BE2C (cell line): ENCODE measurements at regions not wholly inside any gene's neighbourhood (a gene's known extent, or its start where the extent isn't known, plus 50 kb on each side); places are given as distances from the start of the nearest gene placed in this dataset.

Experiments
- DNase-seq: peaks from one replicate; pipeline ENCODE4 v3.0.0-alpha.2; 2020
- H3K27me3 ChIP-seq: fragments of 250-450 bp; sonication (Bioruptor Pico); 2 replicates; pipeline ENCODE4 v1.5.1; 2020; ENCODE audit warnings: mild to moderate bottlenecking
- H3K36me3 ChIP-seq: fragments of 250-450 bp; sonication (Bioruptor Pico); 2 replicates; pipeline ENCODE4 v1.5.1; 2020; ENCODE audit warnings: mild to moderate bottlenecking
- H3K4me1 ChIP-seq: fragments of 250-450 bp; sonication (Bioruptor Pico); 2 replicates; pipeline ENCODE4 v1.5.1; 2020
- H3K4me3 ChIP-seq: 2 replicates; pipeline ENCODE4 v1.5.1; 2011; ENCODE audit warnings: low read depth, low read length
- H3K9me3 ChIP-seq: fragments of 250-450 bp; sonication (Bioruptor Pico); 2 replicates; pipeline ENCODE4 v1.5.1; 2020
- CTCF ChIP-seq: IDR thresholded peaks from 2 replicates; pipeline ENCODE4 v1.5.1; 2012; ENCODE audit warnings: mild to moderate bottlenecking, low read depth, low read length

- Histone ChIP-seq H3K4me3 (no peak overlapping the region), H3K9me3 (no peaks in the 10 kb centered on the region), H3K4me1 (no peaks in the 10 kb centered on the region), H3K36me3 (no peaks in the 10 kb centered on the region), H3K27me3 (no peaks in the 10 kb centered on the region)
- TF ChIP-seq CTCF: no peak
- no peak for DNase-seq
Observed at GRCh38 chr3:14346191-14346590, 56.2 kb upstream of the SLC6A6 start.

DNA sequence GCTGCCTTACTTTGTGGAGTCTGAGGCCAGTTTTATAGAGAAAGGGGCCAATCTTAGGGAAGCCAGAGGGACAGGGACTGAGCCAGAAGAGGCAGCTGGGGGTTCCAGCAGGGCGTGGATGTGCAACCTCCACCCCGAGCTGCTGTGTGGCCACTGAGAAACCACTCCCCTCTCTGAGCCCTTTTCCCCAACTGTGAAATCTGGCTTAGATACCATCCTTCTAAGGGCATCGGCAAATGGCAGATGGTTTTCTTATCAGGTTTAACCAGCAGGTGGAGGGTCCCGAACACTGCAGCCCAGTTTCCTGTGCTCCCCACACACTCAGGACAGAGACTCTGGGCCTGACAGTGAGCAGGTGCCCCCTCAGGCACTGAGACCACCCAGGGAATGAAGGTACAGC, 55.8 kb upstream of the SLC6A6 start:
- Histone ChIP-seq H3K27me3 (no peaks in the 10 kb centered on the region), H3K4me3 (no peak overlapping the region), H3K9me3 (no peaks in the 10 kb centered on the region), H3K36me3 (no peaks in the 10 kb centered on the region), H3K4me1 (no peaks in the 10 kb centered on the region; the same call in 1 of the 2 replicates)
- no peak for DNase-seq
- no peak for TF ChIP-seq CTCF

DNA sequence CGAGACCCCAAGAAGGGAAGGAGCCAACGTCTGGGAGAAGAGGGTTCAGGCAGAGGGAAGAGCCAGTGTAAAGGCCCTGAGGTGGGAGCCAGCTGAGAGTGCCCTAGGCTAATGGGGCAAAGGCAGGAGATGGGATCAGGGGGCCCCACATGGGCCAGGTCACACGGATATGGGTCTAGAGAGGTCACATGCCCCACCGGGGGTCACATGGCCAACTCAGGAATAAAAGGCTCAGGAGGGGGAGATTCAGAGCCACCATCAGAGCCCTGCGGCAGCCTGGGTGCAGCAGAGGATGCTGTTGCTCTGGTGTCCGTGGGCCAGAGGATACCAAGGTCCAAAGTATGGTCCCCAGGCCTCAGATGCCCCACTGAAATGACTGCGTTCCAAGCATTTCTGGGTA, 55.3 kb upstream of the SLC6A6 start:
- H3K27me3 ChIP-seq: no peaks in the 10 kb centered on the region
- H3K4me3 ChIP-seq: no peak overlapping the region
- no peaks in the 10 kb centered on the region; the same call in 1 of the 2 replicates for H3K4me1 ChIP-seq
- H3K36me3 ChIP-seq: no peaks in the 10 kb centered on the region
- H3K9me3 ChIP-seq: no peaks in the 10 kb centered on the region
- DNase-seq: no peak
- no peak for TF ChIP-seq CTCF

DNA sequence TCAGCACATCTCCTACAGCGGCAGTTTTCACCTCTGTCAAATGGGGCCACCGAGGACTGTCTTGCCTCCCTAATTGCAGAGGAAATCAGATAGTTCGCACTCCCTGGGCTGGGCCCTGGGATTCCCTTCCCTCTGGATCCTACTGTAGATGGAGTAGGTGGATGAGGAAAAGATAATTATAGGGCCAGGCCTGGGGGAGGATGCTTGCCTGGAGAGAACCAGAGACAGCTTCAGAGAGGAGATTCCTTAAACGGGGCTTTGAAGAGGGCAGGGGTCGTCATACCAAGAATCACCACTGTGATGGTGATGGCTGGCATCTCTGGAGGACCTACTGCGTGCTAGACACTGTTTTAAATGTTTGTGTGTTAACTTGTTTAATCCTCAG, 50.8 kb upstream of the SLC6A6 start:
- TF ChIP-seq CTCF: no peak
- Histone ChIP-seq H3K27me3 (no peaks in the 10 kb centered on the region), H3K4me1 (peaks cover 4% of the 10 kb centered on the region; the same call in 1 of the 2 replicates), H3K36me3 (no peaks in the 10 kb centered on the region), H3K9me3 (no peaks in the 10 kb centered on the region), H3K4me3 (no peak overlapping the region)
- no peak for DNase-seq

DNA sequence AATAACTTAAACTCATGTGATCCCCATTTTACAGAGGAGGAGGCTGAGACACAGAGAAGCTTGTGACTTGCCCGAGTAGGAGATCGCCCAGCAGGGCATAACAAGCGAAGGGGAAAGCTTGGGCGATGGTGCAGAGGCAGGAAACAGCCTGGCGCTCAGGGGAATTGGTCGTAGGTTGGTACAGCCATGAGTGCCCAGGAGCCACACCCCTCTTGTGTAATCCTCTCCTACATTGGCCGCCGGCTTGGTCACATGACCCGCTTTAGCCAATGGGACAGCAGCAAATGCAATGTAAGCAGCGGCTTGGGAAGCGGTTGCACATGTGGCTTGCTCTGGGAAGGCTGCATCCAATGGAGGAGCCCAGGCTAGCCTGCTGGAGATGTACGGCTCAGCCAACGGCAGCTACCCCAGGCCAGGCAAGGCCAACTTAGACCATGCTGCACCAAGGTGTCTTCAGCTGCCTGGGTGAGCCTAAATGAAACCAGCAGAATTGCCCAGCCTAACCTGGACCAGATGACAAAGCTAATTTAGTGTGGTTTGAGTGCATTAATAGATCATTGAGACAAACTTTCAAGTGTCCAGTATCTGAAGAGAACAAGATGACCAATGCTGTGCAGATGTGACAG, 50.3 kb upstream of the SLC6A6 start:
- Histone ChIP-seq H3K27me3 (no peaks in the 10 kb centered on the region), H3K36me3 (no peaks in the 10 kb centered on the region), H3K4me1 (peaks cover 4% of the 10 kb centered on the region; the same call in 1 of the 2 replicates), H3K4me3 (no peak overlapping the region), H3K9me3 (no peaks in the 10 kb centered on the region)
- DNase-seq: peak; percentile 90
- TF ChIP-seq CTCF: no peak
